ENCODE measurements at regions not wholly inside any gene's neighbourhood (a gene's known extent, or its start where the extent isn't known, plus 50 kb on each side); places are given as distances from the start of the nearest gene placed in this dataset.

- TF ChIP-seq CTCF (conservative IDR thresholded peaks at IDR 0.05; ENCODE audit: low read length) (no peak), EZH2phosphoT487 (IDR thresholded peaks at IDR 0.05; ENCODE audit: borderline replicate concordance) (no peak)
These were observed 120.4 kb downstream of the VEGFA start for GRCh38 chr6:43890197-43891062.
